RWPE1 (cell line): ENCODE measurements at regions not wholly inside any gene's neighbourhood (a gene's known extent, or its start where the extent isn't known, plus 50 kb on each side); places are given as distances from the start of the nearest gene placed in this dataset.

Experiments used
- CTCF ChIA-PET: fragments of 350-600 bp; sonication (Branson Sonifier 250); formaldehyde crosslinking; extraction: SDS; loops from one replicate; lab custom pipeline; 2021; lab: Yijun Ruan, JAX
- POLR2A ChIA-PET: fragments of 400-600 bp; formaldehyde crosslinking; extraction: SDS; loops from one replicate; lab custom pipeline; 2020; ENCODE audit warnings: antibody characterized with exemption; ENCODE audit not compliant: low non-redundant PET; lab: Yijun Ruan, JAX
- DNase-seq: peaks from one replicate; pipeline ENCODE4 v3.0.0; 2012; ENCODE audit warnings: low spot score
- H3K27ac ChIP-seq: fragments of 450-650 bp; 2 replicates; pipeline ENCODE4 v1.5.1; 2017
- CTCF ChIP-seq: fragments of 450-650 bp; conservative IDR thresholded peaks from 2 replicates; pipeline ENCODE4 v1.5.1; 2017; ENCODE audit warnings: low read depth, mild to moderate bottlenecking

GRCh38 chr16:16868727-16869126 is 489.8 kb downstream of the NPIPA7 start:
- ChIA-PET POLR2A (no interaction called here), CTCF (interaction anchor here (0.7 kb wide), 1 partner anchor 85 kb away, joined by 3 read pairs; no protein-coding TSS in a partner anchor)
- no peak for DNase-seq
- H3K27ac ChIP-seq: no peak overlapping the region
- no peak for TF ChIP-seq CTCF

DNA sequence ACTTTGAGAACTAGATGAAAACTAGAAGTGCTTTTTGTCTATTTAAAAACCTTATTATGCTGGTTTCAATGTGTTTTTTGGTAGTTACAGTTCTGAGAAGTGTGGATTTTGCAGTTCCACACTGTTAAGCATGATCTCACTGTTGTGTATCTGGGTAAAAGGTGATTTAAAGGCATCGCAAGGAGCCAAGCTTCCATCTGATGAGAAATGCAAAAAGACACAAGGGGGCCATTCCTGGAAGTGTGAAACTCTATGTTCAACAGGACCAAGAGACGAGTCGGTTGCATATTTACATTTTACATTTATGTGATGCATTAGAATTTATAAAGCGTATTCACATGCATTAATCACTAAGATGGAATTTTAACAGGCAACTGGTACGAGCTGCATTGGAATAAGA is 490.8 kb downstream of the NPIPA7 start:
- CTCF ChIA-PET: no interaction called here
- POLR2A ChIA-PET: no interaction called here
- no peak for DNase-seq
- H3K27ac ChIP-seq: no peak overlapping the region
- no peak for TF ChIP-seq CTCF

GRCh38 chr16:16871196-16871595 is 492.3 kb downstream of the NPIPA7 start:
- ChIA-PET CTCF (no interaction called here), POLR2A (no interaction called here)
- H3K27ac ChIP-seq: no peak overlapping the region
- no peak for TF ChIP-seq CTCF
- DNase-seq: no peak

DNA sequence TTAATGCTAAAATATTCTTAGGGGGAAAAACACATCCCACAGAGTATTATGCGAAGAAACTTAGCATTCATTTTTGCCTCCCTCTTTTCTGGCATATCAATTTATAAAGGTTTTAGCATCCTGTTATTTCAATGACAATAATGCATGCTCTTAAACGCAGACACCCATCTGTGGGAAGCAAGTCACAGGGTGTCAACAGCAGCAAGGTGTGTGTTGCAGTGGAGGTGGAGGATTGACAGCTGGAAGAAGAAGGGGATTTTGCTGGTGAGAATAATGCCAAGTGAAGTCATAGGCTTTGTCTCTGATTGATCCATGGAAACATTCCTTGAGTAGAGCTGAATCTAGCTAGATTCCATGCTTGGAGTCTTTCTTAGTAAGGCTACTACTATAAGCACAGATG is 498.1 kb downstream of the NPIPA7 start:
- TF ChIP-seq CTCF: no peak
- CTCF ChIA-PET: no interaction called here
- DNase-seq: no peak

DNA sequence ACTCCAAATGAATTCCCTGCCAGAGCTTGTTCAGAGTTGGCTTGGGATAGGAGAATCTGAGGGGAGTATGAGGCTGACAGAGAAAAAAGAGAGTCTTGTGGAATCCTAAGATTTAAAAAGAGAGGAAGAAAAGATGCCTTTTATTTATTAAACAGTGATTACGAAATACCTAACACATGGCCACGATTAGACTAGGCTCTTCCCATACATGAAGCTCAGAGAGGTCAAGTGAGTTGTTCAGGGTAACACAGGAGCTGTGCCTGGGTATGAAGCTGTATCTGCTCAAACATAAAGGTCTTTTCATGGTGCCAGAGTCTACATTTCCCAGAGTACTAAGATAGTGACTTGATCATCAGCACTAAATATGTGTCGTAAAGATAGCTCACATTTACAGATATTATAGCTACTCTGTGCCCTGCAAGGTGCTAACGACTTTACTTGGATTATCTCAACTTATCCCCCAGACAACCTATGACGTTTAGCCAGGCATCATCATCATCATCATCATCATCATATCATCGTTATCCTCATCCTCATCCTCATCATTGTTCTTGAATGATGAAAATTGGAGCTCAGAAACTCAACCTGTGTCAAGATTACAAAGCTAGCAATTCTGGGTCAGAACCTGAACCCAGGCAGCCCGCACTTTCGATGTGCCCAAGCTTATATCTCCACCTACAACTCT is 500.8 kb downstream of the NPIPA7 start:
- no peak overlapping the region for H3K27ac ChIP-seq
- no peak for DNase-seq
- CTCF ChIA-PET: interaction anchor here (0.5 kb wide), 1 partner anchor 846 kb away, joined by 3 read pairs; no protein-coding TSS in a partner anchor
- POLR2A ChIA-PET: no interaction called here
- no peak for TF ChIP-seq CTCF

More for the DNA sequence above, 498.1 kb downstream of the NPIPA7 start:
- no peak overlapping the region for H3K27ac ChIP-seq
- POLR2A ChIA-PET: no interaction called here

DNA sequence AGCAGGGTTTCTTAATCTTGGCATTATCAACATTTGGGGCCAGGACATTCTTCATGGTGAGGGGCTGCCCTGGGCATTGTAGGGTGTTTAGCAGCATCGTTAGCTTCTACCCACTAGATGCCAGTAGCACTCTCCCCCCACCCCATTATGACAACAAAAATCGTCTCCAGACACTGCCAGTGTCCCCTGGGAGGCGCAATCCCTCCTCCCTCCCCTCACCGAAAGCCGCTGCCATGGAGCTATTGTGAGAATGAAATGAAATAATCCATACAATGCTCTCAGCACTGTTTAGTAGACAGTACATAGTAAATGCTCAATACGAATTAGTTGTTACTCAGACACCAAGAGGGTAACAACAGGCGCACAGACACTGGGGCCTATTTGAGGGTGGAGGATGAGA is 502.9 kb downstream of the NPIPA7 start:
- ChIA-PET POLR2A (no interaction called here), CTCF (interaction anchor here (0.7 kb wide), 1 partner anchor 53 kb away, joined by 4 read pairs; no protein-coding TSS in a partner anchor)
- TF ChIP-seq CTCF: no peak
- H3K27ac ChIP-seq: no peak overlapping the region
- DNase-seq: no peak
